SIG-M5 treated with dmso at 0.1 percent for 504 hours (cell line): ENCODE measurements at regions not wholly inside any gene's neighbourhood (a gene's known extent, or its start where the extent isn't known, plus 50 kb on each side); places are given as distances from the start of the nearest gene placed in this dataset.

Experiments
- DNase-seq: peaks from one replicate; lab custom pipeline; 2025; ENCODE audit not compliant: unreplicated experiment; lab: John Stamatoyannopoulos, UW

DNA sequence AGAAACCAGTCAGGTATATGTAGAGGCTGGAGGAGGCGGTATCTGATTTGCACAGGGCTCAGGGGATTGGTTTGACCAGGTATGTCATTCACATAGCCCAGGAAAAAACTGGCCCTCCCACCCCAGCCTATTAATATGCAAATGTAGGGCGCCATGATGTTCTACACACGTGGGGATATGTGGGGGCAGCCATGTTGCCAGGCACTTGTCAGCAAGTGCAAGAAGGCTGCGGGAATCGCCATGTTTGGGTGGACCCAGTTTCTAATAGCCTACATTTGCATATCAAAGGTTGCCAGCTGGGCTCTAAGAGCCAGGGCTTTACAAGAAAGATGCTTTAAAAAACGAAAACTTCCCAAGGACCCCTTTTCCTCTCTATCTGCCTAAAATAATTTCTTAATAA, 335.1 kb downstream of the SMARCA1 start:
- no peak for DNase-seq

DNA sequence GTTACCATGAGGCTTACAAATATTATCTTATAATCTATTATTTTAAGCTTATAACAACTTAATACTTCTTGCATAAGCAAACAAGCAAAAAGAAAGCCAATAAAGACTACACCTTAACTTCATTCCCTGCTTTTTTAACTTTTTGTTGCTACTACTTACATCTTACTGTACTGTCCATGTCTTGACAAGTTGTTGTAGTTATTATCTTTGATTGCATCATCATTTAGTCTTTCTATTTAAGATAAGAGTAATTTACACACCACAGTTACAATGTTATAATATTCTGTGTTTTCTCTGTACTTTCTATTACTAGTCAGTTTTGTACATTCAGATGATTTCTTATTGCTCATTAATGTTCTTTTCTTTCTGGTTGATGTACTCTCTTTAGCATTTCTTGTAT, 346.6 kb downstream of the SMARCA1 start:
- DNase-seq, result no peak

DNA sequence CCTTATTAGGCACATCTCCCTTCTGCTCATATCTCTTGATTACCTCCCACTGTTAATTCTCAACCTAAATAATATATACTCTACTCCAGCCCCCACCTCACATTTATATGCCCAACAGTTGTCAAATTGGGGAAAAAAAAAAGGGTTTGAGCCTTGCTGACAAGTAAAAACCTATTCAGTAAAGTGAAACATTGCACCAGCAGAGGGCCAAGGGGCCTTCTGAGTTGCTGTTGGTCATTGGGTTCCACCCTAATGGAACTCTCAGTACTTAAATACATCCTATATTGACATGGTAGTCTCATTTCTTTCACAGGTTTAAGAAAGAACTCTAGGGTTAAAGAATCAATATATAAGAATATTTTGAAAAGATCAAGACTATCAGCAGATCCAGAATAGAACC, 362.2 kb downstream of the SMARCA1 start:
- DNase-seq, result no peak

DNA sequence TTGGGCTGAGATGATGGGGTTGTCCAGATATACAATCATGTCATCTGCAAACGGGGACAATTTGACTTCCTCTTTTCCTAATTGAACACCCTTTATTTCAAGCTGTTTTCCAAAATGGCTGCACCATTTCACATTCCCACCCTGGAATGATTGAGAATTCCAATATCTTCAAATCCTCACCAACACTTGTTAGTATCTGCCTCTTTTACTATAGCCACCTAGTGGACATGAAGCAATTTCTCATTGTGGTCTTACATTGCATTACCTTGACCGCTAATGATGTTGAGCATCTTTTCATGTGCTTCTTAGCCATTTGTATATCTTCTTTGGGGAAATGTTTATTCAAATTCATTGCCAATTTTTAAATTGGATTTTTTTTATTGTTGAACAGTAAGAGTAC, 364.8 kb downstream of the SMARCA1 start:
- DNase-seq, result no peak

DNA sequence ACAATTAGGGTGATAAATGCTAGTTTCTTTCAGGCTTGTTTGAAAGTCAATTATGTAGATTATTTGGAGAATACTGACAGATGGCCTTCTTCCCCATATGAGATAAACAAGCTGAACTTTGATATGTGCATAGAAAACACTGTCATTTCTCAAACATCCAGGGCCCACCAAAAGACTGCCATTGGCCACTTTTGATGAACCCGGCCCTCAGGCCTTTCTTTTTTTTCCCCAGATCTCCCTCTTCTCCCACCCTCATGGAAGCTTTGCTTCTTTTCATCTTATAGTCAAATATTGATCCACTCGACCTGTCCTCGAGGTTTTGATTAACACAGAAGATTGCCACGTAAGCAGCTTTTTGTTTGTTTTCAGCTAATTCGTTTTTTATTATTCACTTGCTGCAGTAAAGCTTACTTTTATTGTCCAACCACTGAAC, 377.4 kb downstream of the SMARCA1 start:
- DNase-seq, result no peak

DNA sequence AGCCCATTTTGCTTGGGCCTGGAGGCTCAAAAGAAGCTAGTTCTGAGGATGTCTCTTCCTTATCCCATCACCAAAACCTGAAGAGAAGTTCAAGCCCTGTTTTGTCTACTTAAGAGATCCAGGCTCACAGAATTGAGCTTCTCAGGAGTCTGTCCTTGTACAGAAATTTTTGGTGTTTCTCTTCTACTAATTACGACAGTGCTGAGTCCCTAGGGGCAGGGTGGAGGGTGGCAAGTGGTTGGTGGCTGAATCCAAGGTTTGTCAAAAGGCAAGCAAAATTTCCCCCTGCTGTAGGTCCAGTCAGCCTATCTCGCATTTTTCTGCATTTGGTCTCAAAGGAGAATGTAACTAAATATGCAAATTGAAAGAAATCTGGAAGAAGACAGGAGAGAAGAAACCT, 377.9 kb downstream of the SMARCA1 start:
- DNase-seq, result no peak

DNA sequence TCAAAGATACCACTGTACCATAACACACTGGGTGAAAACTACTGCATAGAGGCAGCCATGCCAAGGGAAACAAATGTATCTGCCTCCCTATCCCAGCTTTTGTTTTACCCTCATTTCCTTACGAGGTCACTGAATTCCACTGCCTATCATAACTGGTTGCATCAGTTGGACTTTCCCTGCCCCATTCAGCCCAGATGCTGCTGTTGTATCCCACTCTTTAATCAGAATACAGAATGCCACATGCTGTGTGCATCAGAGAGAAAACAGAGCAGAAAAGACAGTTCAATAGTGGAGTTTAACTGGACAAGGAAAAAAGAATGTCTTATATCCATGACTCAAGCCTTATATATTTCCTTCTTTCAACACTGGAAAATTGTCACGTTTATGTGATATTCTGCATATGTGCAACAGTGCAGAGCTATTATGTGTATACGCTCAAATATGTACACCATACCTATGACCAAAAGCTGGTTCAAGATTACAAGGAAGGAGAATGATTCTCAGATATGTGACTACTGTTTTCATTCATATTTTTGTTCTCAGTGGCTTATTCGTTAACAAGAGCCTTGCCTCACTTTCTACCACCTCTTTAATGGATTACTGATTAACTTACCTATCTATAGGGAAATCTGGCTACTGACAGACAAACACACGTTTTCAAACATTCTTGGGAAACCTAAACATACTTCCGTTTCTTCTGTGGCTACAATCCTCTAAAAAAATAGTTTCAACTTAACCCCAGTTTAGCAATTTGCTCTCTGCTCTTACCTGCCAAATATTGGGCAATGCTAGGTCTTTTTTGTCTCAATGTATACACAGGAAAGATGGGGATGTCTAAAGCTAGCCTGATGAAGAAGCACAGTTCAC, 378.9 kb downstream of the SMARCA1 start:
- DNase-seq, result no peak

DNA sequence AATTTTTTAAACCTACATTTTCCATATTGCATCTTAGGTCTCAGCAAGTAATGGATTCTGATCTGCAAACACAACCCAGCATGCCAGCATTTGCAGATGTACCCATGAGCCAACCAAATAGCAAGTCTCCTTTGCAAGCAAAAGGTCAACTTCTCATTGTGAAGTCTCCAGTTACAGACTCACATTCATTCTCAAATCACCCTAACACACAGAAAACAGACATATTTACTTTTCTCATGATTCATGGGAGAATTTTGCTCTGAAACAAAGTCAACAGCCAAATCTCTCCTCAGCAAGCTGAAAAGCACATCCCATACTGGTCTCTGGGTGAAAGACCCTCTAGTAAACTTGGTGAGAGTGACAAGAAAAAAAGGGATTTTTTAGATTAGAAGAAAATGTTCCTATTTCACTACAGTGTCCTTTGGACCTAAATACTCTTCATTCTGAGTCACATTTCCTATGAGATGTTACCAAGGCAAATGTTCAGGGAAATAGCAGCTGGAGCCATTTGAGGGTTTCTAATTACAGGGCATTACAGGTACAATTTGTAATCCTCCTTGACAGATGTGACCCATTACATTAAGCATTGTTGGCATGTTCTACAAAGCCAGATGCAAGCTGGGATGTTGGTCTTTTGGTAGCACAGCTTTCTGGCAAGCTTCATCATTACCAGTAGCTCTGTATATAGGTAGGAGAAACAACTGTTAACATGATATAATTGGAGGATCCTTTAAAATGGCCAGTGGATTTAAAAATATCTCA, 383.3 kb downstream of the SMARCA1 start:
- DNase-seq, result peak; percentile 6

DNA sequence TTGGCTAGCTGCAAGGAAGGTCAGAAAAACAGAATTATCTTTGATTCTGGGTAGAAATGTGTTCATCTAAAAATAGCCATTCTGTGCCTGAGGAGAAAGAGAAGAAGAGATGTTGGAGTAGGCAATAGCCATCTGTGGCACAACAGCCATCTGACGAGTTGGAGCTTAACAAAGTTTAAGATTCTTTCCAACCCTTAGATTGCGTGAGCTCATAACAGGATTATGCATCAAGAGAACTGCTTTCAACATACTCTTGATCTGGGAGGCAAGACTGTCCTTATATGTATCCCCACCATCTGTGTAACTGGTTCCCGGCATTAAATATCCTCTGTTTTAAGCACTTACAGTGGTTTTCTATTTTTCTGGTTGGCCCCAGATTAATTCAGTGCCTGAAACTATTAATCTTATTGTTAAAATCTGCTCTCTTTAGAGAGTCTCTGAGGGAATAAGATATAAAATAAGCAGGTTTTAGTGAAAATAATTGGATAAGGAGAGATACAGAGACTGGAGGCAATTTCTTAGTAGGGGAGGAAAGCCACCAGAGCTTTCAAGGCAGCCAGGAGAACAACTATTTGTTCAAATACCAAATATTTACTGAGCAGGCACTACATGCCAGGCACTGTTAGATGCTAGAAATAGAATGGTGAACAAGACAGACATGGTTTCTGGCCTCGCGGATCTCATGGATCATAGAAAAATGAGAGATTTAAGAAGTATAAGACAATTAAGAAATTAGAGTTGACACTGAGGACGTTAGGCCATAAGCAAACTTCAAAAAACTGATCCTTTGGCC, 398.0 kb downstream of the SMARCA1 start:
- DNase-seq, result no peak

DNA sequence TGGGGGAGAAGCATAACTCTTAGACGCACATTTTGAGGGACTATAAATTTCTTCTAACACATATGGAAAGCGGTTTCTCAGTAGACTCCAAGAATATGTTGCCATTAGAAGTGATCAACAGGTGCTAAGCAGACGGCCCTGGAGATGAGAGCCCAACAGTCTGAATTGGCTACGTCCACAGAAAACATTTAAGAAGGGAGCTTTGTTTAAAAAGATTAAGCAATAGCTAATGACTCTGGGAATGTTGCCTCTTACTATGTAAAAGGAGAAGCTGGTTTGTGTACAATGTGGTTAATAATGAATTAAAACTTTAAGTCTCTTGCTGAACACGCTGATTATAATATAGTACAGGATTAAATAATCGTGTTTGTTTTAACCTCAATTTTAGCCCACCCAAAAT, 399.5 kb downstream of the SMARCA1 start:
- no peak for DNase-seq

DNA sequence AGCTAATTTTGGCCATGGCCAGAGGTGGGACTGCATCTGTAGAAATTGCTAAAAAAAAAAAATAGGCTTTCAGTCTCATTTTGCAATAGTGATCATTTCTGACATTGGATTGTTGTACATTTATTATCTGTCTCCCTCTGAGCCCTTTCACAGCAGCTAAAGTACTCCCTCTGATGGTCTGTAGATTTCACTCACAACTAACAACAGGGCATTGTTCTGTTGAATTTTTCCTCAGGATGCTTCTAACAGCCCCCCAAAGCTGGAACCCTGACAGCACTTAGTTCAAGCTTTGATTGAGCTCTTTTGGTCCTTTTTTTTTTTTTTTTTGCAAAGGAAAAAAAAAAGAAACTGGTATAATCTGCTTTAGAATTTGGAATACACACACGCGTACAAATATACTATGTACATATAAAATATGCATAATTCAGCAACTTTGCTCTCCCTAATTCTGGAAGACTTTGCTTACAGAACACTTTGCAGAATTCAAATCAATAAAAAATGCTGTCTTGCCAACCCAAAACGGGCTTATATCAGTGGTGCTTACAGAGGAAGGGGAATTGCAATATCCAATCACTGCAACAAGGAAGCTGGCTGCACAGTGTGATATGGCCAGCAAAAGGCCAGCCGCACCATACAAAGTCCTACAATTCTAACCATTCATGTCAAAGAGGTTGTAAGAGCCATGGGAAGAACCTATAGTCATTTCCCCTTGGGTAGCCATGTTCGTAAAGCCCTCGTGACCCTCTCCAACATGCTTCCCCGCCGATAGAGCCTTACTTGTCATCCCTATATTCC, 406.4 kb downstream of the SMARCA1 start:
- no peak for DNase-seq

DNA sequence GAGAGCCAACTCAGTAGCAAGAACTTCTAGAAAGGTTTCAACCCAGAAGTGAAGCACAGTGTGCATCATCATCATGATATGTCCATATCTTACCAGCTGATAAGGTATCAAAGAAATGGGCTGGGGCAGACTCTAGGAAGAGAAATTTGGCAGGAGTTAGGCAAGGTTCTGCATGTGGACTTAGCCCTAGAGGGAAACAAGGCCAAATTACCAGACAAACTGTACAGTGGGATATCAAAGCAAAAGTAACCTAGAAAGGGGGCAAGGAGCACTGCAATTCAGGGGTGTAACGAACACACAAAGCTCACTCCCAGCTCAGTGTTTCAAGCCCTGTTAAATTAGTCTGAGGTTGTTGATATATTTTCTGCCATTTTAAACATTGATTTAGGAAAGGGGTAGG, 407.4 kb downstream of the SMARCA1 start:
- DNase-seq, result no peak

DNA sequence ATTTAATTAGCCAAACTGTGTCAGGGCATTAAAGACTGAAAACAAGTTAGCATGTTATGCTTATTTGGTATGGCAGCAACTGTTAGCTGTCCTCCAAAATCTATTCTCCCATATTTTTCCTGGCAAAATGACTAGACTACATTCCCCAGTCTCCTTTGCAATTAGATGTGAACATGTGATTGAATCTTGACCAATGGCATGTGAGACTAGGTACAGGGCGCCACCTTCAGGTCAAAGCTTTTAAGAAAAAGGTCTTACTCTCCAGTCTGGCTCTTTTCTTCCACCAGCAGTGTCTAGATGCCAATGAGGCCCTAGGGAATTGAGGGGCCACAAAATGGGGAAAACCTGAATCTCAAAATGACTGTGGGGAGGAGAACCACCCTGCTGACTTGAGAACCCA, 408.2 kb downstream of the SMARCA1 start:
- DNase-seq, result peak; percentile 27

DNA sequence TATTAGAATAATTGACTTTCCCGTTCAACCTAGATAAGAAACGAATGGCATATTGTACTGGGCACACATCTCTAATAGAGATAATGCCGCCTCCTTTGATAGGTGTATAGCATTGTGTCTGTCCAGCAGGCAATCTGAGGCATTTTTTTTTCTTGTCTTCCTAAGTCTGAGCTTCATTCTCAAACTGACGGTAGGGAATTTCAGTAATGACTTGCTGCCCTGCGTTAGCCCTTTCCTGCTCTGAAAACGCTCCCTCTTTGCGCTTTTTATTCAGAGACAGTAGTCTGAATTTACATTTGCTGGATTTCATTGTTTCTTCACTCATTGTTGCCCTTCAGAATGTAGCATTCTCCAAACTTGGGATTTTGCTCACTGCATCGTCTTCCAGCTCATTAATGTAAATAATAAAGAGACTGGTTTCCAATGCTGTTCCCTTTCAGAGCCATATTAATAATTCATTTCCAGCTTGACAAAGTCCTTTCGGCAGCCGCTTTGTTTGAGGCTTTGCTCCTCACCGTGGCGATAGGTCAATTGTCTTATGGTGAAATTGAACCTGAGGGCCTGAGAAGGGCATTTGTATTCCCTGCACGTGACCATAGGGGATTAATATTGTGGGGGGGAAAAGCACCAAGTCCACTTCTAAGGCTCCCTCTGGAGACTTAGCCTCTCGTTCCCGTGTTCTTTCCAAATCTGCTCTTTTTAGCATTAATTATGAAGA, 412.1 kb downstream of the SMARCA1 start:
- no peak for DNase-seq

DNA sequence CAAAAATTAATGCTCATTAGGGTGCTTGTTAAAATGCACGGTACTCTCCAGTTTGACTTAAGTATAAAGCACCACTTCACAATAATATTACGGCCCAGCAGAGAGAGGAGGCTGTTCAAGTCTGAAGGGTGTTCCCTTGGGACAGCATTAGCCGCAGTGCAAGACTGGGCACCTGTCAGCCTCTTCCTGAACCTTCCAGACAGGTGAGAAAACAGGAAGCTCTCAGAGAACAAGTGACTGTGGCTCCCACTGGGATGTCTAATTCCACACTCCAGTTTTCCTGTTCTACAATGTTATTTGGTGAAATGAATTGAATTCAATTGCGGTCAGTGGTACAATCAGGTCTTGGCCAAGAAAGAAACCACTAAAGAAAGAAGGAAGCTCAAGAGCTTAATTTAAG, 414.4 kb downstream of the SMARCA1 start:
- DNase-seq, result no peak

DNA sequence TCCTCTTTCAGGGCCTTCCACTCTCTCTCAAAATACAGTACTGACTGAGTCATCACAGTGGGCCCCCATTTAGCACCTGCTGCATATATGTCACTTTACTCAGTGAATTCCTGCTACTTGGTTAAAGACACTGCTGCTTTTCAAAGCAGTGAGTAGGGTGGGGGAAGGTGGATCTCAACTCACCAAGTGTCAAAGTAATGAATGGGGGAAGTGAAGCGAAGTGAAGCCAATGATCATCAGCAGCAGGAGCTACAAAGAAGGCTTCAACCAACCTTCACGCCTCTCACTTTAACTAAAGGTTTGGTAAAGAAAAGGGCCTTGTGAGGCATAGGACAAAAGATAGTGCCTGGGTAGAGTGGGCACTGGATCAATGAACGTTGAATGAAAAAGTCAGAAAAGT, 424.1 kb downstream of the SMARCA1 start:
- DNase-seq, result no peak

DNA sequence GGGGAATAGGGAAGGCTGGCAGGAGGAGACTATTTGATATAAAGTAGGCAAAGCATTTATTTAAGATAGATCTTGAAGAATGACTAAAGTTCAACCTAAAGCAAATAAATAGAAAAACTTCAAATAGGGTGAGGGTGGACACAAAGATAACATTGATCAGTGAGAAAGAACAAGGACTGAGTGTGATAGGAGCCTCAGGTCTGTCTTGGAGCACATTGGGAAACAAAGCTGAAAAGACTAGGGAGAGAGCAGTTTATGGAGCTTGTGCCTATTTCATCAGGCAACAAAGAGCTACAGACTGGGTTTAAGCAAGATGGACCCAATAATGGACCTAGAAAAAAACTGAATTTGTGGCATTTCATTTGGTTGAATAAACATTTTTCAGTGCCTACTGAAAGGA, 425.6 kb downstream of the SMARCA1 start:
- DNase-seq, result no peak

DNA sequence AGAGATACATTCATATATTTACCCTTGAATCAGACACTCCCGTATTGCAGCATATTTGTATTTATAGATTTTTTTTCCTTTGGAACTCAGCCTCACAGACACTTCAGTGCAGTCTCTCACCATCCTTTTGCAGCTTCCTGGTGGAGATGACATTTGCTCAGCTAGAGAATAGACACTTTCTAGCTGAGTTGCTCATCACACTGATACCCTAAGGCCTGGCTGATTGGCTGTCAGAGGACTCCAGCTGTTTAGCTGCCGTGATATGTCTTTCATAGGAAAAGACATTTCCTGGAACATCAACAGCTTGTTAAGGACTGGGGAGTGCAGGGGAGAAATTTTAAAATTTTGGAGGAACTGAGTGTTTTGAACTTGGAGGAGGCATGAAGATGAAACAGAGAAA, 429.6 kb downstream of the SMARCA1 start:
- DNase-seq, result no peak

DNA sequence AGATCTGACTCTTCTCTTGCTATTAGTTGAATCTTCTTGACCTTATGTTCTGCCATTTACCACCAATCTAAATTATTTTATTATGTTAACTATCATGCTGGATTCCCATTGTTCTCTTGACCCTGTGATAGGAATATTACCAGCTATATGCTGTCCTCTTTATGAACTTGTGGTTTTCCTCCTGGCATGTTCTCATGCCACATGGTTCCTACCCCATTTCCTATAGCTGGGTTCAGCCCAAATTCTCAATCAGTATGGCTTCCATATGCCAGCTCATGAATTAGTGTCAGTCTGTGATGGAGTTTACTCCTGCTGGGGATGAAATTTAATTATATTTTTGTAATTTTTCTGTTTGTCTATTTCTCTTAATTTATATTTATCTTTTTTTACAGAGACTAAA, 430.5 kb downstream of the SMARCA1 start:
- no peak for DNase-seq

DNA sequence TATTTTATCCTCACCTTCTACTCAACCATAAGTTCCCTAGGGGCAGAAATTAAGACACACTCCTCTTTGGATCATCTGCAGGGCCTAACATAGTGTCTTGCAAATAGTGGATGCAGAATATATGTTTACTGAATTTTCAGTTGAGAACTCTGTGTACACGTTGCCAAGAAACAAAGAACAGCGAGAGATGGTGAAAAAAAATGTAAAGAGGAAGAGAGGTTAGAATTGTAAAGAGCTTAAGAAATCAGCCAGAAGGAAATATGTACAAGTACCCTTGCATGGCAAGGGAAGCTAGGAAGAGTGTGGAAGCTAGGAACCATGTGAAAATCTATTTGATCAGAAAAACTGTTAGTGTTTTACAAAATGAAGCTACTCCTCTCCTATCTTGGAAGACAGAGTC, 431.0 kb downstream of the SMARCA1 start:
- no peak for DNase-seq
